ENCODE measurements at regions not wholly inside any gene's neighbourhood (a gene's known extent, or its start where the extent isn't known, plus 50 kb on each side); places are given as distances from the start of the nearest gene placed in this dataset.
A peak's percentile ranks its signal among the peaks of the same experiment; 100 is the strongest.

DNA sequence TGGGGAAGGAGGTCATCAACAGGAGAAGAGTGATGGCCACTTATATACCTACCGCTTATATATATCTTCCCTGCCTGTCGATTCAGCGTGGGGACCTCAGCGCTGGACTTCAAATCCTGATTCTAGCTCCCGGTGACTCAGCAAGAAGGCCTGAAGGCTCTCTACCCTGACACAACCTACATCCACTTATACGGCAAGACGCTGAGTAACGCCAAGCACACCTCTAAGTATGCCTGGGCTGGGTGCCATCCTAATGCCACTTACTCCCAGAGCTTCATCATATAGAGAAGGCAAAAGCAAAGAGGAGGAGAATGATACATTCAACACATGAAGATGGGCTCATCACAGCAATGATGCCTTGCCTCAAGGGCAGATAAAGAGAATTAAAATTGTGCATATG, 198.3 kb downstream of the CHIC2 start:
- FAIRE-seq (no peak), DNase-seq (ENCODE audit: insufficient read length, low spot score) (no peak)
- no peak for TF ChIP-seq POLR2A (IDR thresholded peaks at IDR 0.05; ENCODE audit: low read depth, low read length)

DNA sequence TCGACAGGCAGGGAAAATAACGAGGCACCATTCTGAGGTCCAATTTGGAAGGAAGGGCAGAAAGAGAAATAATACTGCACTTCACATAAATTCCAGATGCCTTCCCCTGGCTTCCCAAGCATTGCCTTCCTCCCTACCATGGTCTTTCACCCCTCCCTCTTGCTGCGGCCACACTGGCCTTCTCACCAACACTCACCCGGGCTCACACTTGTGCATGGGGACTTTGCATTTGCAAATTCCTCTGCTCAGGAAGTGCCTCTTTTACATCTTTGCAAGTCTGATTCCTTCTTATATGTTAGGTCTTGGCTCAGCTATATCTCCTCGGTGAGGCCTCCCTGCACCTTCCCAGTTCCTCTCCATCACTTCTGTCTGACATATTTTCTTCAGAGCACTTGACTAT, 199.4 kb downstream of the CHIC2 start:
- DNase-seq (ENCODE audit: insufficient read length, low spot score) (no peak), FAIRE-seq (no peak)
- TF ChIP-seq POLR2A (IDR thresholded peaks at IDR 0.05; ENCODE audit: low read depth, low read length) = no peak

DNA sequence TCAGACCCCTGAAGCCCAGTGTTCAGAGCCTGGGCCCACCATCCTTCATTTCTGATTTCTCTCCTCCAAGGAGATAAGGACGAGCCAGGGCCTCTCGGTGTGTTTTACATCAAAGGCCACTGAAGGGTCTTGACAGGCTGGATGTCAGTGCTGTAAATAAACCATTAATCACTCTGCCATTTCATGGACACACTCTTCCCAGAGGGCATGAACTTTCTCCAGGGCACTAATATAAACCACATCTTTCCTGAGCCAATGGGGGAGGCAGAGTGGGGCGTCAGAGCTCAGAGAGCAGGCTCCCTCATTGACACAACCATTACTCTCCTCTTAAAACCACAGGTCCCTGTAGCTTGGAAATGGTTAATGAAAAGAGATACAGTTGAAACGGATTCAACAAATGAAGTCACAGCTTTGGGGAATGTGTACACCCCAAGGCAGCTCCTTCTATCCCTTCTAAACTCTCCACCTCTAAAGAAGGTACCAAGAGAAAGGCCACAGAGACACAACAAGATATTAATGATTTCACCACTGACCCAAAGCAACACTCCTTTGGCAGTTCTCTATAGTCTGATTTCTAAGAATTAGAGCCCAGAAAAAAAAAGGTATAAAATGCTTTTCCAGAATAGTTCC, 200.6 kb downstream of the CHIC2 start:
- FAIRE-seq = no peak
- TF ChIP-seq POLR2A (IDR thresholded peaks at IDR 0.05; ENCODE audit: low read depth, low read length) = no peak
- DNase-seq (ENCODE audit: insufficient read length, low spot score) = no peak

DNA sequence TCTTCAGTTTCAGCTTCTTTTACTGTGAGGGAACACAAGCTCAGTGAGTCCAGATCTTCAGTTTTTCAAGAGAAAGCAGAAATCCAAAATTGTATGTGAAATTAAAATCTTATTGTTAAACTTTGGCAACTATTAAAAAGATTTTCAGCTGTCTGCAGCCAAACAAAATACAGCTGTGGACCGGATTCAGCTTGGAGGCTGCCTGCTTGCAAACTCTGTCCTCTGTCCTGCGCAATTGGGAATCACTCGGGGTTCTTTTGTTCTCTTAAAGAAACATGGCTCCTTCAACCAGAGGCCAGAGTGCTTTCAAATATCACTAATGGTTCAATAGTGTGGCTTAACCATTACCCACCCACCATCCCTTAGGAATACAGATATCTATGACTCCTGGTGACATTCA, 201.2 kb downstream of the CHIC2 start:
- FAIRE-seq (no peak), DNase-seq (ENCODE audit: insufficient read length, low spot score) (no peak)
- TF ChIP-seq POLR2A (IDR thresholded peaks at IDR 0.05; ENCODE audit: low read depth, low read length) = no peak

DNA sequence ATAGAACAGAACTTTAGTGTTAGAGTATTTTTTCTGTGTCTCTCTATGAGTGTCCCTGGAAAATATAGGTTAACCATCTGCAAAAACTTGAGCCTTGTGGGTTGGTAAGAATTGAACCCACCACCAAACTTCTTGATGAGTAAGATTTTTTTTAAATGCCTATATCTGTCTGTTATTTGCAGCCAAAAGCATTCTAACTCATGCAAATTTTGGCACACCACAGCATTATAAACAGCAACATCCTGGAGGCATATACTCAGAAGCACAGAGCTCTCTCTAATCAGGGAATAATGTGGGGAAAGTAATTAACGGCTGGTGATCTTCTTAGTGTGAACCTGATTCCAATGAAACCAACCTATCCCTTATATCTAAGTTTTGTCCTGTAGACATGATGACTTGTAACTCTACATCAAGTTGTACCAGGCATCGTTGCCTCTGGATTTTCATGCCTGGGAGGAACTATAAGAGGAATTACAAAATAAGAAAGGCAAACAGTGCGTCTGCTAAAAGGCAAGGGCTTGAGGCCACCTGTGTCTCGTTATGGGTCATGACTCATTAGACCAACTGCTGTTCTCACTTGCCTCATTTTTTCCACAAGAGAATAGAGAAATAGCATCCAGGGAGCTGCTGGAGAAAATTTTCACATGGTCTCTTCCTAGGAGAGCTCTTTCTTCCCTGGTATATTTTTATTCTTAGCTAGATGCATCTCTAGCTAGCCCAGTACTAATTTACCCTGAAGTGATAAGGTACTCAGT, 202.4 kb downstream of the CHIC2 start:
- peak; percentile 8 for DNase-seq (ENCODE audit: insufficient read length, low spot score)
- TF ChIP-seq POLR2A (IDR thresholded peaks at IDR 0.05; ENCODE audit: low read depth, low read length) = no peak
- peak; percentile 84 for FAIRE-seq

DNA sequence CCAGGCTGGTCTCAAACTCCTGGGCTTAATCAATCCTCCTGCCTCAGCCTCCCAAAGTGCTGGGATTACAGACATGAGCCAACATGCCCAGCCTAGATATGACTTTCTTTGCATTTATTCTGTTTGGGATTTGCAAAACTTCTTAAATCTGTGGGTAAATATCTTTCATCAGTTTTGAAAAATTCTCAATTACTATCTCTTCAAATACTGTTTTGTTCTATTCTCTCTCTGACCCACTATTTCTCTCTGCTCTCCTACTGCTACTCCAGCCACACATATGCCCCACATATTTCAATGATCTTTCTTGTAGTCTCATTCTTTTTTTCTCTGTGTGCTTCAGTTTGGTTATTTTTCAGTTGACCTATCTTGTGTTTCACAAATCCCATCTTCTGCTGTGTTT, 205.1 kb downstream of the CHIC2 start:
- DNase-seq (ENCODE audit: insufficient read length, low spot score) (no peak), FAIRE-seq (no peak)

DNA sequence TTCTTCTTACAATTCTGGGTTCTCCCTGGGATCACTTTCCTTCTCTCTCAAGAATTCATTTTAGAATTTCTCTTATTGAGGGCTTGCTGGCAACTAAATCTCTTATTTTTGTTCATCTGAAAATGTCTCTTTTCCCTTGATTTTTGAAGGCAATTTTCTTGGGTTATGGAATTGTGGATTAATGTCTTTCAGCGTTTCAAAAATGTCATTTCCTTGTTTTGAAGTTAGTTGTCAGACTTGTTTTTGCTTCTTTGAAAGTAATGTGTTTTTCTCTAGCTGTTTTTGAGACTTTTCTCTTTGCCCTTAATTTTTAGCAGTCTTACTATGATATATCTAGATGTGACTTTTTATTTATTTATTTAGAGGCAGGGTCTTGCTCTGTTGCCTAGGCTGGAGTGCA, 205.7 kb downstream of the CHIC2 start:
- no peak for TF ChIP-seq POLR2A (IDR thresholded peaks at IDR 0.05; ENCODE audit: low read depth, low read length)
- DNase-seq (ENCODE audit: insufficient read length, low spot score) (no peak), FAIRE-seq (no peak)

More for the DNA sequence above, 205.1 kb downstream of the CHIC2 start:
- TF ChIP-seq POLR2A (IDR thresholded peaks at IDR 0.05; ENCODE audit: low read depth, low read length) = no peak

DNA sequence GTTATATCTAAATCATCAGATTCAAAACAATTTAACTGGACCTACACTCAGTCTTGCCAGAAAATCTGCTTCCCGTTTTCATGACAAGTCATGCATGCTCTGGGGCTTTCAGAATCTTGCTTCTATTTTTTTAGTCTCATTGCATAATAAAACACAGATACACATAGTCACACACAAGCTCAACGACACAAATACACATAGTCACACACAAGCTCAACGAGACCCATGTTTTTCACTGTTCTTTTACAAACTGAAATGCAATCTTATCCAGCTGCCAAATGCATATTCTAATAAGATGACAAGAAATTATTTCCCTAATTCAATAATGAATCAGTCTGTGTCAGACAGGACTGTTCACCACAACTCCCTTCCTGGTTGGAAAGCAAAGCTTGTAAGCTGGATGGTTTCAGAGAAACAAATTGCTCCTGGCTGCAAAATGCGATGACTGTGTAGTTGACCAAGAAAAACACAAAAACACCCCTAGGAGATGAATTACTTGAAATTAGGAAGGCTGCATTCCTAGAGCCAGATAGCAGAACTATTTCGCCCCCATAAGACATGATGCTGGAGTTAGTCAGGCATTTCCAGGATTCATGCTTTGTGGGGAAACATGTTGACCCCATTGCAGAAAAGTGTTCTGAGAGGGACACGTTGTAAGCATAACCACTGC, 208.7 kb downstream of the CHIC2 start:
- no peak for TF ChIP-seq POLR2A (IDR thresholded peaks at IDR 0.05; ENCODE audit: low read depth, low read length)
- DNase-seq (ENCODE audit: insufficient read length, low spot score) = no peak
- no peak for FAIRE-seq

DNA sequence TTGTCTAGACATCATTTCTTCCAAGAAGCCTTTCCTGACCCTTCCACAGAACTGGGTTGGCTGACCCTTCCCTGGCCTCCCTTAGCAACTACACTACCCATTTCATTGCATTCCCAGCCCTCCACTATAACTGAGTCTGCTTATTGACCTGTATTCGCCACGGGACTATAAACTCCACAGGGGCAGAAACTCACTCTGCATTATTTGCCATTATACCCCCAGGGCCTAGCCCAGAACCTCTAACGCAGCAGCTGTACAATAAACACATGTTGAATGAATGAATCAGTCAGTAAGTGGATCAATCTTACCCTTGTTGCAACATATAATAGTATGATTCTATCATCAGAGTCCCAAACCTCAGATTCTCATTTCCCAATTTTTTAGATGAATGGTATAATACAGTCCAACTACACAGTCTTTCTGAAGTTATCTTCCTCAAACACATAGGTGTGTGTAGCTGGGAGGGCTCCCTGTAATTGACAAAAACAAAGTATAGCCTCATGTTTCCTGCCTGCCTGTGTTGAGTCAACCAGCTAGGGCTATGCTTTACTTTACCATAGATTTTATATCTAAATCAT, 209.3 kb downstream of the CHIC2 start:
- no peak for FAIRE-seq
- no peak for DNase-seq (ENCODE audit: insufficient read length, low spot score)
- TF ChIP-seq POLR2A (IDR thresholded peaks at IDR 0.05; ENCODE audit: low read depth, low read length) = no peak

DNA sequence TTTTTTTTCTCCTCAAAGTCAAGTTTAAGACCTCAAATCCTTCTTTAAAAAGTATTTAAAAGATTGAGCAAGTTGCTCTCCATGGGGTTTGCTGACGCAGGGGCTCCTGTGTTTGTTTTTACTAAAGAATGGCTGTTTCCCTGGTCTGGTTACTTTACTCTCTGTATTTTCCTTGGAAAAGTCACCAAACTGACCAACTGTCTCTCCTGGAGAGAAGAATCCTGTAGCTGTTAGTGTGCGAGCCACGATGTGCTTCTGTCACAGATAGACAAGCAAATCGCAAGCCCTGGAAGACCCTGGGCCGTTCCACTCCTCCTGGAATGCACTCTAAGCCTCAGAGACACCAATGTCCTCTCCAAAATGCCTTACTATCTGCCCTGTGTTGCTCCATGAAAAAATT, 212.1 kb downstream of the CHIC2 start:
- TF ChIP-seq POLR2A (IDR thresholded peaks at IDR 0.05; ENCODE audit: low read depth, low read length) = no peak
- FAIRE-seq = no peak
- DNase-seq (ENCODE audit: insufficient read length, low spot score) = no peak

DNA sequence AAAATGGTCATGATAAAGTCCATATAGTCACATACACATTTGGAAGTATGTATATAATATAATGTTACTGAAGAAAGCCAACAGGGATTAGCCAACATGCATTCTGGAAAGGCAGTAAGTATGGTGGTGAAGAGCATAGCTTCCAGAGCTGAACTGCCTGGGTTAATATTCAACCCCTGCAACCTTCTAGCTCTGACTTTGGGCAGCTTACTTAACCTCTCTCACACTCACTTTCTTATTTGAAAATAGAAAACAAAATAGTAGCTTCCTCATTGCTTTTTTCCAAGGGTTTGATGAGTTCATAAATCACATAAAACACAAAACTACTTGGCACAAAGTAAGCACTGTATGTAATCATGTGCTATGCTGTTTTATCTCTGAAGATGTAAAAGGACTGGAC, 216.4 kb downstream of the CHIC2 start:
- TF ChIP-seq POLR2A (IDR thresholded peaks at IDR 0.05; ENCODE audit: low read depth, low read length) = no peak
- DNase-seq (ENCODE audit: insufficient read length, low spot score) (no peak), FAIRE-seq (no peak)

DNA sequence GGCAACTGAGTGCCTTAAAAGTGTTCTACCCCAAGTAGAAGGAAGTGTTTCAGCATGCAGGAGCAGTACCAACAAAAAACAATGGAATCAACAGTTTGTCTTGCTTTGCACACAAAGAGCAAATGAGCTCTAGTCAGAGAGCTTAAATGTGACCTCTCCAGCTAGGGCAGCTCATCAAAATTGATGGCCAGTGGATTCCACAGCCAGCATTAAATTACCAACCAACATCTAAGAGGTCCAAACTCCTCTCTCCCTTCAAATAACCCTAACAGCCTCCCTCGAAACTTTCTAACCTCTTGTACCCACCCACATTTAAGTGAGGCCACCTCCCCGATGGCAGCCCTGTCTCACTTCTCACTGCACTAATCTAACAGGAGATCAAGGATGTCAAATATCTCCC, 219.9 kb downstream of the CHIC2 start:
- DNase-seq (ENCODE audit: insufficient read length, low spot score) (no peak), FAIRE-seq (no peak)
- no peak for TF ChIP-seq POLR2A (IDR thresholded peaks at IDR 0.05; ENCODE audit: low read depth, low read length)

DNA sequence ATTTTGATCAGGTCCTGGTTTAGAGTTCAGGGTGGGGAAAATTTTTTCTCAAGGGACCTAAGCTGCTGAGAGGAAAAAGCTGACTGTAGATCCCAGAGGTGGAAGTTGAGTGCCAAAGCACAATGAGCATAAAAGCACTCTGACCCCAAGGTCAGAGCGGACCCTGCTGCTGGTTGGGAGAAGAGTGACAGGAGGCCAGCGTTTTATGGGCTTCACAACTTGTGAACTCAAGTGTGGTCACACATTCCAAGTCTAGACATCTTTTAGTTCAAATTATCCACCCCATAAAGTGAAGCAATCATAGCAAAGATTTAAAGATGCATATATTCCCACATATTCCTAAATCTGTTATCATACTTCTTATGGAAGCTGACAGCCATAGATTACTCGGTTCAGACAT, 220.3 kb downstream of the CHIC2 start:
- FAIRE-seq (no peak), DNase-seq (ENCODE audit: insufficient read length, low spot score) (no peak)
- no peak for TF ChIP-seq POLR2A (IDR thresholded peaks at IDR 0.05; ENCODE audit: low read depth, low read length)

DNA sequence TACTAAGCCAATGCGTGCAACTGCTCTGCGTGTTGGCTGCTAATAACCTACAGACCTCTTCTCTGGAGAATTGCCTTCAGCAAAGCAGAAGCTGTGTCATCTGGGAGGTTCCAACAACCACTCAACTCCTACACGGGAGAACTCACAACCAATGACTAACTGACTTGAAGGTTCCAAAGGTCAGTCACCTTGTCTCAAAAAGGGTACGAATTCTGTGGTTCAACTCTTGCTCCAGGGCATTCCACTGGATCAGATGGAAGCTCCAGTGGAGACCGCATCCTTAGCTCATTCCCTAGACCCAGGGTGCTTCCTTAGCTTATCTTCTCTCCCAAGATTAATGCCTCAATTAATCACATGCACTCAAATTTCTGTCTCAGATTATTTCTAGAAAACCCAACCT, 222.7 kb downstream of the CHIC2 start:
- no peak for TF ChIP-seq POLR2A (IDR thresholded peaks at IDR 0.05; ENCODE audit: low read depth, low read length)
- FAIRE-seq = no peak
- DNase-seq (ENCODE audit: insufficient read length, low spot score) = no peak
